ENCODE measurements at regions not wholly inside any gene's neighbourhood (a gene's known extent, or its start where the extent isn't known, plus 50 kb on each side); places are given as distances from the start of the nearest gene placed in this dataset.

- in situ Hi-C loops (cut with MboI; ENCODE audit: low sequenced_read_pairs) (no loop called here), intact Hi-C loops (cut with micrococcal nuclease) (no loop called here), dilution Hi-C loops (cut with HindIII; ENCODE audit: low sequenced_read_pairs, unreplicated experiment) (no loop called here)
- no peak overlapping the region for H4K5ac ChIP-seq (ENCODE audit: low read depth, low read length)
- no peak for DNase-seq
- H2BK15ac ChIP-seq (ENCODE audit: low read depth, low read length), result no peak overlapping the region
- no peaks in the 10 kb centered on the region for H3K27me3 ChIP-seq (ENCODE audit: control insufficient read depth, insufficient read depth, low read length)
- no peak overlapping the region for H4K8ac ChIP-seq (ENCODE audit: low read depth in 2 of 2, low read length in 2 of 2)
- ChIA-PET CTCF (no interaction called here), POLR2A (ENCODE audit: unreplicated experiment) (no interaction called here)
- H3K4ac ChIP-seq (ENCODE audit: low read depth, low read length), result no peak overlapping the region
- H3K4me1 ChIP-seq (ENCODE audit: control insufficient read depth, insufficient read depth, low read length), result no peaks in the 10 kb centered on the region
- no peak overlapping the region for H2AFZ ChIP-seq (replicated peaks; ENCODE audit: low read length, poor library complexity)
- H3K4me2 ChIP-seq (ENCODE audit: low read depth, low read length), result no peak overlapping the region
- no peak overlapping the region for H2BK120ac ChIP-seq (ENCODE audit: low read depth, low read length)
- H2AK5ac ChIP-seq (ENCODE audit: low read depth, low read length), result no peak overlapping the region
- H3K23ac ChIP-seq (ENCODE audit: low read depth, low read length), result no peak overlapping the region
- no peak overlapping the region for H2BK5ac ChIP-seq (ENCODE audit: low read depth, low read length, poor library complexity, severe bottlenecking)
- H4K91ac ChIP-seq (ENCODE audit: insufficient read depth, low read depth, low read length), result no peak overlapping the region
- no peaks in the 10 kb centered on the region for H4K20me1 ChIP-seq (ENCODE audit: insufficient read depth, low read length)
- TF ChIP-seq BHLHE40 (IDR thresholded peaks at IDR 0.05; ENCODE audit: low read depth, low read length) (no peak), MAZ (IDR thresholded peaks at IDR 0.05; ENCODE audit: borderline replicate concordance, low read depth, low read length) (no peak), NFE2L2 (IDR thresholded peaks at IDR 0.05; ENCODE audit: low read depth, low read length) (no peak), CTCF (conservative IDR thresholded peaks at IDR 0.05; ENCODE audit: low read depth, low read length) (no peak), CEBPB (IDR thresholded peaks at IDR 0.05; ENCODE audit: low read depth, low read length) (no peak), FOS (IDR thresholded peaks at IDR 0.05; ENCODE audit: low read depth, low read length) (no peak), CHD1 (IDR thresholded peaks at IDR 0.05; ENCODE audit: low read depth, low read length) (no peak), MAFK (IDR thresholded peaks at IDR 0.05; ENCODE audit: low read depth, low read length) (no peak), SMC3 (IDR thresholded peaks at IDR 0.05; ENCODE audit: low read depth, low read length) (no peak), RCOR1 (IDR thresholded peaks at IDR 0.05; ENCODE audit: insufficient replicate concordance, low read length) (no peak), MXI1 (IDR thresholded peaks at IDR 0.05; ENCODE audit: borderline replicate concordance, low read depth, low read length) (no peak), RAD21 (IDR thresholded peaks at IDR 0.05; ENCODE audit: low read length) (no peak), RFX5 (IDR thresholded peaks at IDR 0.05; ENCODE audit: low read depth, low read length) (no peak), POLR2A (IDR thresholded peaks at IDR 0.05; ENCODE audit: low read depth, low read length) (no peak)
- TF ChIP-seq, protein P1, sequence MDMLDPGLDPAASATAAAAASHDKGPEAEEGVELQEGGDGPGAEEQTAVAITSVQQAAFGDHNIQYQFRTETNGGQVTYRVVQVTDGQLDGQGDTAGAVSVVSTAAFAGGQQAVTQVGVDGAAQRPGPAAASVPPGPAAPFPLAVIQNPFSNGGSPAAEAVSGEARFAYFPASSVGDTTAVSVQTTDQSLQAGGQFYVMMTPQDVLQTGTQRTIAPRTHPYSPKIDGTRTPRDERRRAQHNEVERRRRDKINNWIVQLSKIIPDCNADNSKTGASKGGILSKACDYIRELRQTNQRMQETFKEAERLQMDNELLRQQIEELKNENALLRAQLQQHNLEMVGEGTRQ (IDR thresholded peaks at IDR 0.05; ENCODE audit: low read depth, low read length), result no peak
- TF ChIP-seq, protein P2, sequence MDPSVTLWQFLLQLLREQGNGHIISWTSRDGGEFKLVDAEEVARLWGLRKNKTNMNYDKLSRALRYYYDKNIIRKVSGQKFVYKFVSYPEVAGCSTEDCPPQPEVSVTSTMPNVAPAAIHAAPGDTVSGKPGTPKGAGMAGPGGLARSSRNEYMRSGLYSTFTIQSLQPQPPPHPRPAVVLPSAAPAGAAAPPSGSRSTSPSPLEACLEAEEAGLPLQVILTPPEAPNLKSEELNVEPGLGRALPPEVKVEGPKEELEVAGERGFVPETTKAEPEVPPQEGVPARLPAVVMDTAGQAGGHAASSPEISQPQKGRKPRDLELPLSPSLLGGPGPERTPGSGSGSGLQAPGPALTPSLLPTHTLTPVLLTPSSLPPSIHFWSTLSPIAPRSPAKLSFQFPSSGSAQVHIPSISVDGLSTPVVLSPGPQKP (IDR thresholded peaks at IDR 0.05; ENCODE audit: borderline replicate concordance, low read depth, low read length), result no peak
- no peak overlapping the region for H3K4me3 ChIP-seq (ENCODE audit: insufficient read depth, low read depth, low read length)
- H2AK9ac ChIP-seq (replicated peaks; ENCODE audit: low read depth, low read length, poor library complexity), result no peak overlapping the region
- no peak overlapping the region for H3K18ac ChIP-seq (ENCODE audit: low read depth, low read length)
- WGBS, 2 experiments (ENCODE audit: extremely low coverage in 2 of 2, insufficient read length in 1 of 2), result no CpG with 5 or more reads among the region's 2 CpGs
- H3K9me3 ChIP-seq (ENCODE audit: control insufficient read depth, insufficient read depth, low read length), result peaks cover 4% of the 10 kb centered on the region; the same call in 1 of the 2 replicates
- H2BK20ac ChIP-seq (ENCODE audit: low read depth, low read length), result no peak overlapping the region
- no peak overlapping the region for H3K56ac ChIP-seq (ENCODE audit: extremely low read depth, insufficient read depth, low read length)
- no peaks in the 10 kb centered on the region for H3K9me1 ChIP-seq (ENCODE audit: insufficient read depth, low read length)
- no peak overlapping the region for H3K9ac ChIP-seq (ENCODE audit: low read depth, low read length)
- BruUV-seq (replicated peaks), result no TSS peak
- no peak for ATAC-seq (ENCODE audit: low read depth)
- no peaks in the 10 kb centered on the region for H3K36me3 ChIP-seq (ENCODE audit: control insufficient read depth, insufficient read depth, low read length)
- no peak overlapping the region for H3K14ac ChIP-seq (replicated peaks; ENCODE audit: low read depth, low read length)
- no peaks in the 10 kb centered on the region for H3K79me1 ChIP-seq (ENCODE audit: low read depth in 1 of 2, low read length in 2 of 2)
- no peak overlapping the region for H3K27ac ChIP-seq (ENCODE audit: insufficient read depth, low read length)
These were observed 324.7 kb downstream of the TRIML1 start for GRCh38 chr4:188463909-188464308.

All from IMR-90 (cell line).